Esophagus squamous epithelium (tissue), 5 donors: ENCODE measurements at regions not wholly inside any gene's neighbourhood (a gene's known extent, or its start where the extent isn't known, plus 50 kb on each side); places are given as distances from the start of the nearest gene placed in this dataset.

Source experiments
- DNase-seq: peaks from one replicate; lab custom pipeline; 2025; lab: John Stamatoyannopoulos, UW
- H3K27ac ChIP-seq, 4 donors: fragments of 200-600 bp; sonication (generic); one replicate each; pipeline ENCODE4 v1.5.1; 2016 to 2019; ENCODE audit warnings: mild to moderate bottlenecking in 1 of 4
- H3K27me3 ChIP-seq, 4 donors: fragments of 200-600 bp; sonication (generic); 1 replicate in 3 of 4; 2 replicates in 1 of 4; pipeline versions ENCODE4 v1.5.1 to v1.6.0; 2017 to 2021; ENCODE audit warnings: antibody characterized with exemption in 1 of 4
- H3K36me3 ChIP-seq, 3 donors: fragments of 200-600 bp; sonication (generic); one replicate each; pipeline ENCODE4 v1.5.1; 2016 to 2019
- H3K4me1 ChIP-seq, 3 donors: fragments of 200-600 bp; sonication (generic); one replicate each; pipeline ENCODE4 v1.5.1; 2017 to 2019
- H3K4me3 ChIP-seq, 4 donors: fragments of 200-600 bp; sonication (generic); 1 replicate in 3 of 4; 2 replicates in 1 of 4; pipeline ENCODE4 v1.5.1; 2016 to 2019; ENCODE audit warnings: mild to moderate bottlenecking in 2 of 4, moderate library complexity in 1 of 4
- H3K9me3 ChIP-seq, 3 donors: fragments of 200-600 bp; sonication (generic); one replicate each; pipeline ENCODE4 v1.5.1; 2016 to 2019
- POLR2A ChIP-seq, 4 donors: fragments of 450-650 bp; IDR thresholded peaks; one replicate each; pipeline ENCODE4 v1.6.1; 2017; ENCODE audit warnings: antibody characterized with exemption in 4 of 4, mild to moderate bottlenecking in 4 of 4, moderate library complexity in 3 of 4
- WGBS, 2 donors: methylation state at CpG; one replicate each; pipeline ENCODE4 v1.1.5; 2018; 5-methylcytosine and 5-hydroxymethylcytosine counted together
- intact Hi-C: fragments of 100-400 bp; cut with DNase I; formaldehyde crosslinking; loops from one replicate; pipeline ENCODE4 v1.15.0; 2022
- TF ChIP-seq, protein P1 (sequence below), 6 experiments: fragments of 450-650 bp in 4 of 6; fragments of 200-600 bp in 2 of 6; sonication (generic) in 2 of 6; IDR thresholded peaks; one replicate each; pipeline ENCODE4 v1.5.1; 2016 to 2019; ENCODE audit warnings: antibody characterized with exemption in 6 of 6, mild to moderate bottlenecking in 4 of 6, moderate library complexity in 4 of 6
- donor health status: DM: yes; HTN: yes; CAD: no.

GRCh38 chr4:15297344-15297743 lies 130.5 kb upstream of the C1QTNF7 start:
- H3K4me3 ChIP-seq = no peak overlapping the region
- TF ChIP-seq POLR2A (IDR thresholded peaks at IDR 0.05) = no peak
- TF ChIP-seq, protein P1, sequence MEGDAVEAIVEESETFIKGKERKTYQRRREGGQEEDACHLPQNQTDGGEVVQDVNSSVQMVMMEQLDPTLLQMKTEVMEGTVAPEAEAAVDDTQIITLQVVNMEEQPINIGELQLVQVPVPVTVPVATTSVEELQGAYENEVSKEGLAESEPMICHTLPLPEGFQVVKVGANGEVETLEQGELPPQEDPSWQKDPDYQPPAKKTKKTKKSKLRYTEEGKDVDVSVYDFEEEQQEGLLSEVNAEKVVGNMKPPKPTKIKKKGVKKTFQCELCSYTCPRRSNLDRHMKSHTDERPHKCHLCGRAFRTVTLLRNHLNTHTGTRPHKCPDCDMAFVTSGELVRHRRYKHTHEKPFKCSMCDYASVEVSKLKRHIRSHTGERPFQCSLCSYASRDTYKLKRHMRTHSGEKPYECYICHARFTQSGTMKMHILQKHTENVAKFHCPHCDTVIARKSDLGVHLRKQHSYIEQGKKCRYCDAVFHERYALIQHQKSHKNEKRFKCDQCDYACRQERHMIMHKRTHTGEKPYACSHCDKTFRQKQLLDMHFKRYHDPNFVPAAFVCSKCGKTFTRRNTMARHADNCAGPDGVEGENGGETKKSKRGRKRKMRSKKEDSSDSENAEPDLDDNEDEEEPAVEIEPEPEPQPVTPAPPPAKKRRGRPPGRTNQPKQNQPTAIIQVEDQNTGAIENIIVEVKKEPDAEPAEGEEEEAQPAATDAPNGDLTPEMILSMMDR (IDR thresholded peaks at IDR 0.05) = no peak
- H3K27me3 ChIP-seq = peaks cover 0 to 21% (median 2%) of the 10 kb centered on the region in 4 donors
- WGBS, 2 donors = 91 to 100% methylated on average over 3 of the region's 3 CpGs
- intact Hi-C loops = no loop called here
- no peaks in the 10 kb centered on the region for H3K36me3 ChIP-seq
- no peak overlapping the region for H3K27ac ChIP-seq
- no peaks in the 10 kb centered on the region for H3K4me1 ChIP-seq
- no peaks in the 10 kb centered on the region for H3K9me3 ChIP-seq
- no peak for DNase-seq

DNA sequence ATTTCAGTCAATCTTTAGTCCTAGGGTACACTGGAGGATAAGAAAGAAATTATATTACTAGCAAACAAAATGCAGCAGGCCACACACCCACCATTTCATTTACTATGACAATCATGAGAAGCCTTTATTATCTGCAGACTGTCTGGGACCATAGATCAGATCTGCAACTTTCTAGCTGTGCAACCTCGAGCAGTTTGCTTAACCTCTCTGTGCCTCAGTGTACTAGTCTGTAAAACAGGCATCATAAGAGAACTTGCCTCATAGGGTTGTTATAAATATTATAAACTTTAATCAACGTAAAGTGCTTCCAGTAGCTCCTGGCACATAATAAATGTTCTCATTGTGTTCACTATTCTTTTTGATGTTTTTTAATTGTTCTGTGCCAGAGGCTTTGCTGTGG lies 128.2 kb upstream of the C1QTNF7 start:
- no peaks in the 10 kb centered on the region for H3K36me3 ChIP-seq
- H3K9me3 ChIP-seq = no peaks in the 10 kb centered on the region
- H3K4me1 ChIP-seq = no peaks in the 10 kb centered on the region
- H3K27ac ChIP-seq = no peak overlapping the region
- TF ChIP-seq POLR2A (IDR thresholded peaks at IDR 0.05) = no peak
- TF ChIP-seq, protein P1 (IDR thresholded peaks at IDR 0.05) = no peak
- no peak for DNase-seq
- no peak overlapping the region for H3K4me3 ChIP-seq
- peaks cover 0 to 20% (median 2%) of the 10 kb centered on the region in 4 donors for H3K27me3 ChIP-seq
- WGBS, 2 donors = 42 to 56% methylated on average over 2 of the region's 2 CpGs
- intact Hi-C loops = no loop called here

DNA sequence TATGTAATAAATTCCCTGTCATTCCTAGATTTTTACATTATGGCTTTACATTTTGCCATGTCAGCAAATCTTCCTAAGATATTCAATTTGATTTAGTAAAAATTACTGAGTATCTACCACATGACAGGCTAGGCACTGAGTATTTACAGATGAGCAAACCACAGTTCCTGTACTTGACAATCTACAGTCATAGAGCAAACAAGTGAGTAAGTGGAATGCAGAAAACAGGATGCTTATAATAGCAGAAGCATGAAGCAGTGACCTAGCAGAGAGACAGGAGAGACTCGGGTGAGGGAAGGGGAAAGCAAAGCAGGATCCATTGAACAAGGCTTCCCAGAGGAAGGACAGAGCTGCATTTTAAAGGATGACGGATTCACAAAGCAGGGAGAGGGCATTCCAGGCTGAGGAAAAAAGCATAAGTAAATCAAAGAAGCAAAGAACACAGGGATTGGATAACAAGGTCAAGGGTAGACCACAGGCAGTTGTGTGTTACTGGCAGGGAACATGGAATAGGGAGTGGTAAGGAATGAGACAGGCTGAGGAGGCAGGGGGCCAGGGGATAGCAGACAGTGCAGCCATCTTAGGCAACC lies 124.7 kb upstream of the C1QTNF7 start:
- Histone ChIP-seq H3K9me3 (no peaks in the 10 kb centered on the region), H3K4me3 (no peak overlapping the region), H3K27me3 (peaks cover 0 to 17% (median 0%) of the 10 kb centered on the region in 4 donors), H3K36me3 (no peaks in the 10 kb centered on the region), H3K27ac (peak overlapping the region in 1 of 4 donors; percentile 2), H3K4me1 (no peaks in the 10 kb centered on the region)
- 51 to 52% methylated on average over 2 of the region's 2 CpGs for WGBS, 2 donors
- TF ChIP-seq POLR2A (IDR thresholded peaks at IDR 0.05) = no peak
- TF ChIP-seq, protein P1 (IDR thresholded peaks at IDR 0.05) = no peak
- DNase-seq = no peak
- intact Hi-C loops = no loop called here

DNA sequence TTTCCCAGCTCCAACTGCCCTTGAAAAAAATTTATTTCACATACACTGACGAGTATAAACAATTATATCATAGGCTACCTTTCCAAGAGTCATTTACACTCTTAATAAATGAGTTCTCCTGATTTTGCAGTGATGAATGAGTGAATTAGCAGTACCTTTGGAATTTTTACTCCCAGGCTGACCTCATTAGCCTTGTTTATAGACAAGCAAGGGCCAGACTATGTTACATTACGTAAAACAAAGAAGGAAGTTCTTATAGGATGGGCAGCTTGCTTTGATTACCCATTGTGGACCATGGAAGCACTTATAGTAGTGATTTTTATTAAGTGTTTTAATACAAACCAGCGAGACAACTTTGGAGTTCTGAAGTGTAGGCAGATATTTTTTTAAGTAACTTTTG lies 112.9 kb upstream of the C1QTNF7 start:
- TF ChIP-seq, protein P1 (IDR thresholded peaks at IDR 0.05) = no peak
- TF ChIP-seq POLR2A (IDR thresholded peaks at IDR 0.05) = no peak
- WGBS, 2 donors = 45 to 56% methylated on average over 3 of the region's 3 CpGs
- H3K27ac ChIP-seq = no peak overlapping the region
- intact Hi-C loops = no loop called here
- no peaks in the 10 kb centered on the region for H3K4me1 ChIP-seq
- no peaks in the 10 kb centered on the region for H3K27me3 ChIP-seq
- no peaks in the 10 kb centered on the region for H3K36me3 ChIP-seq
- H3K4me3 ChIP-seq = no peak overlapping the region
- no peak for DNase-seq
- no peaks in the 10 kb centered on the region for H3K9me3 ChIP-seq

- TF ChIP-seq, protein P1 (IDR thresholded peaks at IDR 0.05) = no peak
- no peak for TF ChIP-seq POLR2A (IDR thresholded peaks at IDR 0.05)
- H3K27ac ChIP-seq = no peak overlapping the region
- H3K4me1 ChIP-seq = no peaks in the 10 kb centered on the region
- 30 to 70% methylated on average over 3 of the region's 3 CpGs for WGBS, 2 donors
- intact Hi-C loops = no loop called here
- H3K36me3 ChIP-seq = no peaks in the 10 kb centered on the region
- H3K27me3 ChIP-seq = peaks cover 0 to 3% (median 0%) of the 10 kb centered on the region in 4 donors
- no peak overlapping the region for H3K4me3 ChIP-seq
- no peak for DNase-seq
- H3K9me3 ChIP-seq = no peaks in the 10 kb centered on the region
Observed at GRCh38 chr4:15317246-15317645, 110.6 kb upstream of the C1QTNF7 start.
